ENCODE measurements at regions not wholly inside any gene's neighbourhood (a gene's known extent, or its start where the extent isn't known, plus 50 kb on each side); places are given as distances from the start of the nearest gene placed in this dataset.
A peak's percentile ranks its signal among the peaks of the same experiment; 100 is the strongest.

GRCh38 chr7:131747658-131748232, 191.3 kb upstream of the PODXL start:
- H3K9me3 ChIP-seq (ENCODE audit: control insufficient read depth, low read length): no peaks in the 10 kb centered on the region
- no peak overlapping the region for H3K27ac ChIP-seq (ENCODE audit: low read length)
- H3K4me1 ChIP-seq (ENCODE audit: control insufficient read depth, insufficient read depth, low read length): no peaks in the 10 kb centered on the region
- H3K27me3 ChIP-seq (ENCODE audit: control insufficient read depth, insufficient read depth): no peaks in the 10 kb centered on the region
- no peak for ATAC-seq
- H3K4me3 ChIP-seq (ENCODE audit: low read length): no peak overlapping the region
- 31% methylated on average over 3 of the region's 3 CpGs for WGBS
- no peak for DNase-seq
- intact Hi-C loops (cut with DNase I): no loop called here

DNA sequence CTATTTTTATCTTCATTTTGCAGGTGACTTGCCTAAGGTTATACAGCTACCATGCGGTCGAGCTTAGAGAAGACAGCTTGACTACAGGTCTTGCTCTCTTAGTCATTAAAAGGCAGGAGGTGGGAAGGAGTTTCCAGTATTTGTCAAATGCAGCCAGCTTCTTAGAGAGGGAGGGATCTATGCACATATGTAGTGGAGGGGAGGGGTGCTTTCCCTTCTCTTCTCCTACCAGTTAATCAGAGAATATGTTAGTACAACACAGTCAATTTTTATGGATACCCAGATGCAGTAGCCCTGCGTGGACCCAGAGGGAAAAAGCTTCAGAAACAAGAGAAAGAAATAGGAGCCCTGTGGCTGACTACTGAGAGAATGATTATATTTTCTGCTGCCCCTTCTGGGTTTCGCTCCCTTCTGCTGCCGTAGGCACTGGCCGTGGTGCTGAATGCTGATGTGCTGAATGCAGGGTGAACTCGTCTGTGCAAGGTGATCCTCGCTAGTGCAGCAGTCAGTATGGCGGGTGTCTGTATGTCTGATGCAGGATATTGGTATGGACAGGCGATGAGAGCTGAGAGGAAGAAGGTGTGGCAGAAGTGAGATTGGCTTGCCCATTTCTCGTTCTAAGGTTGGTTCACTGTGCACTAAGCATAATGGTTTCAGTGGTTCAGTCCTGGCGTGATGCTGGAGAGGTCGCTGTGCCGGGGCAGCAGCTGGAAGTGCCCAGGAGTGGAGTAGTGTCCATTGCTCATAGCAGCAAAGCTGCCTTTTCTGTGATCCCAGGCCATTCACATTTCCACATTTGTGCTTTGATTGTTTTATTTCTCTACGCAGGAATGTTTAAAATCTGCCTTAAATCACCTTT, 189.2 kb upstream of the PODXL start:
- peak; percentile 32 to 75 (median 59) for DNase-seq

GRCh38 chr7:131741446-131741845, 185.0 kb upstream of the PODXL start:
- ATAC-seq (no peak), DNase-seq (no peak)
- WGBS: 70% methylated on average over 4 of the region's 4 CpGs
- Histone ChIP-seq H3K27ac (ENCODE audit: low read length) (no peak overlapping the region), H3K27me3 (ENCODE audit: control insufficient read depth, insufficient read depth) (no peaks in the 10 kb centered on the region), H3K9me3 (ENCODE audit: control insufficient read depth, low read length) (no peaks in the 10 kb centered on the region), H3K4me1 (ENCODE audit: control insufficient read depth, insufficient read depth, low read length) (no peaks in the 10 kb centered on the region), H3K4me3 (ENCODE audit: low read length) (no peak overlapping the region)
- intact Hi-C loops (cut with DNase I): no loop called here

More for the DNA sequence above, 189.2 kb upstream of the PODXL start:
- Histone ChIP-seq H3K27ac (ENCODE audit: low read length) (no peak overlapping the region), H3K27me3 (ENCODE audit: control insufficient read depth, insufficient read depth) (no peaks in the 10 kb centered on the region), H3K9me3 (ENCODE audit: control insufficient read depth, low read length) (no peaks in the 10 kb centered on the region), H3K4me1 (ENCODE audit: control insufficient read depth, insufficient read depth, low read length) (no peaks in the 10 kb centered on the region), H3K4me3 (ENCODE audit: low read length) (no peak overlapping the region)
- ATAC-seq: peak in 1 of 2 donors; percentile 34
- intact Hi-C loops (cut with DNase I): no loop called here
- WGBS: 42% methylated on average over 15 of the region's 15 CpGs

- 60% methylated on average over 25 of the region's 25 CpGs for WGBS
- Histone ChIP-seq H3K4me1 (ENCODE audit: control insufficient read depth, insufficient read depth, low read length) (no peaks in the 10 kb centered on the region), H3K27me3 (ENCODE audit: control insufficient read depth, insufficient read depth) (no peaks in the 10 kb centered on the region), H3K9me3 (ENCODE audit: control insufficient read depth, low read length) (no peaks in the 10 kb centered on the region), H3K27ac (ENCODE audit: low read length) (no peak overlapping the region), H3K4me3 (ENCODE audit: low read length) (no peak overlapping the region)
- DNase-seq (no peak), ATAC-seq (no peak)
- intact Hi-C loops (cut with DNase I): no loop called here
Observed at GRCh38 chr7:131737746-131738465, 181.5 kb upstream of the PODXL start.

DNA sequence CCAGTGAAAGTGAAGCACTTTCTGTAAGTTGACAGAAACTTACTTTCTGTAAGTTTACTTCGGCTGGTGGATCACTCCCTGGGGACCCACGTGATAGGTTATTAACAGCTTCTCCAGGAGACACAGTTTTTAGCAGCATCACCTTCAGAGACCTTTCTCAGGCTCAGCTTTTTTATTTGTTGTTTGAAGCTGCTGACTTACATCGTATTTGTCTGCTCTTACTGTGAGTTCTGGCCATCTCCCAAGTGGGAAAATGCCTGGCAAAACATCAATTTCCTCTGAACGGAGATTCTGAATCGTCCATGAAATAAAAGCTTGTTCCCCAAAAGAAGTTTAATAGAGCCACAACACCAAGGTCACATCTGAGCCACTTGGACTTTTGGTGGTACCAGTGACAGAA, 178.7 kb upstream of the PODXL start:
- H3K4me1 ChIP-seq (ENCODE audit: control insufficient read depth, insufficient read depth, low read length): no peaks in the 10 kb centered on the region
- H3K27ac ChIP-seq (ENCODE audit: low read length): no peak overlapping the region
- intact Hi-C loops (cut with DNase I): no loop called here
- DNase-seq: no peak
- H3K27me3 ChIP-seq (ENCODE audit: control insufficient read depth, insufficient read depth): no peaks in the 10 kb centered on the region
- no peaks in the 10 kb centered on the region for H3K9me3 ChIP-seq (ENCODE audit: control insufficient read depth, low read length)
- ATAC-seq: no peak
- H3K4me3 ChIP-seq (ENCODE audit: low read length): no peak overlapping the region
- 32% methylated on average over 5 of the region's 5 CpGs for WGBS

GRCh38 chr7:131733604-131734003, 177.2 kb upstream of the PODXL start:
- Histone ChIP-seq H3K4me1 (ENCODE audit: control insufficient read depth, insufficient read depth, low read length) (no peaks in the 10 kb centered on the region), H3K27ac (ENCODE audit: low read length) (no peak overlapping the region), H3K4me3 (ENCODE audit: low read length) (no peak overlapping the region), H3K9me3 (ENCODE audit: control insufficient read depth, low read length) (no peaks in the 10 kb centered on the region), H3K27me3 (ENCODE audit: control insufficient read depth, insufficient read depth) (no peaks in the 10 kb centered on the region)
- ATAC-seq (no peak), DNase-seq (no peak)
- 78% methylated on average over 6 of the region's 6 CpGs for WGBS
- intact Hi-C loops (cut with DNase I): no loop called here

GRCh38 chr7:131727189-131727588, 170.8 kb upstream of the PODXL start:
- intact Hi-C loops (cut with DNase I): no loop called here
- no peaks in the 10 kb centered on the region for H3K9me3 ChIP-seq (ENCODE audit: control insufficient read depth, low read length)
- DNase-seq: no peak
- no peaks in the 10 kb centered on the region for H3K4me1 ChIP-seq (ENCODE audit: control insufficient read depth, insufficient read depth, low read length)
- no peaks in the 10 kb centered on the region for H3K27me3 ChIP-seq (ENCODE audit: control insufficient read depth, insufficient read depth)
- no peak overlapping the region for H3K4me3 ChIP-seq (ENCODE audit: low read length)
- WGBS: 87% methylated on average over 2 of the region's 2 CpGs
- no peak overlapping the region for H3K27ac ChIP-seq (ENCODE audit: low read length)
- no peak for ATAC-seq

DNA sequence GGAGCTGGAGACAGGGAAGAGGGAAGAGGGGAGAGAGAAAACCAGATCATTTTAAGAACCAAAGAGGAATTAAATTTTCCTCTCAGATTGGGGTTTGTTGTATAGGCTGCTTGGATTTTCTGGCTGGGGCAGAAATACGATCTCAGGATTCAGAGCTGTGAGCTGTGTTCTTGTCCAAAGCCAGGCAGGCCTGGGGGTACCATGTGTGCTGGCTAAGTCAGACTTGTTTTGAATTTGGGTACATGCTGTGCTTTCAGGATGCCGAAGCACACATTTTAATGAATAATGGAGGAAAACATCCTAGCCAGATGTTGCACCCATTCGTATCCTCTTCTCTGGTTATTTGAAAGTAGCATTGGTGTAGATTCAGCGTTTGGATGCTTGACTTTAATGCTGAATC, 170.3 kb upstream of the PODXL start:
- no peaks in the 10 kb centered on the region for H3K4me1 ChIP-seq (ENCODE audit: control insufficient read depth, insufficient read depth, low read length)
- no peaks in the 10 kb centered on the region for H3K9me3 ChIP-seq (ENCODE audit: control insufficient read depth, low read length)
- no peak overlapping the region for H3K27ac ChIP-seq (ENCODE audit: low read length)
- no peaks in the 10 kb centered on the region for H3K27me3 ChIP-seq (ENCODE audit: control insufficient read depth, insufficient read depth)
- intact Hi-C loops (cut with DNase I): no loop called here
- WGBS: 77% methylated on average over 4 of the region's 4 CpGs
- no peak overlapping the region for H3K4me3 ChIP-seq (ENCODE audit: low read length)
- no peak for DNase-seq
- ATAC-seq: no peak

DNA sequence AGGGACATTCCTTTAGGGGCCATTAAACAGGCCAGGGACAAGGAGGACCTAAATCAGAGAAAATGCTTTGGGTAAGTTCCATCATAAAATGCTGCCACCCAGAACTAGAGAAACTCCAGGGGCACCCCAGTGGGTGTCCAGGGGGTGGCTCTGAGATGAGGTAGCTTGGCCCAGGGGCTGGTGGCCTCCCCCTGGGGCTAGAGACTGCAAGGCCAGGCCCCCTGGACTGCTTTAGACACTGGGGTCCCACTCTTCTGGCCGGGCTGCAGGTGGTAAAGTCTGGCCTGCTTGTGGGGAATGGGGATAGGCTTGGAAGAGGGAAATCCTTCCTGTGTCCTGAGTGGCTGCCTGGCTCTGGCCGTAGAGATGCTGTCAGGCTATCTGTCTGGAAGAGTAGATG, 169.6 kb upstream of the PODXL start:
- H3K4me3 ChIP-seq (ENCODE audit: low read length): no peak overlapping the region
- H3K9me3 ChIP-seq (ENCODE audit: control insufficient read depth, low read length): no peaks in the 10 kb centered on the region
- 59% methylated on average over 2 of the region's 2 CpGs for WGBS
- intact Hi-C loops (cut with DNase I): no loop called here
- ATAC-seq: no peak
- H3K4me1 ChIP-seq (ENCODE audit: control insufficient read depth, insufficient read depth, low read length): no peaks in the 10 kb centered on the region
- H3K27me3 ChIP-seq (ENCODE audit: control insufficient read depth, insufficient read depth): no peaks in the 10 kb centered on the region
- DNase-seq: no peak
- H3K27ac ChIP-seq (ENCODE audit: low read length): no peak overlapping the region

- H3K9me3 ChIP-seq (ENCODE audit: control insufficient read depth, low read length): no peaks in the 10 kb centered on the region
- H3K4me3 ChIP-seq (ENCODE audit: low read length): no peak overlapping the region
- intact Hi-C loops (cut with DNase I): no loop called here
- WGBS: 87% methylated on average over 4 of the region's 4 CpGs
- no peak for ATAC-seq
- no peaks in the 10 kb centered on the region for H3K27me3 ChIP-seq (ENCODE audit: control insufficient read depth, insufficient read depth)
- no peaks in the 10 kb centered on the region for H3K4me1 ChIP-seq (ENCODE audit: control insufficient read depth, insufficient read depth, low read length)
- no peak for DNase-seq
- no peak overlapping the region for H3K27ac ChIP-seq (ENCODE audit: low read length)
Observed at GRCh38 chr7:131724776-131725345, 168.4 kb upstream of the PODXL start.

DNA sequence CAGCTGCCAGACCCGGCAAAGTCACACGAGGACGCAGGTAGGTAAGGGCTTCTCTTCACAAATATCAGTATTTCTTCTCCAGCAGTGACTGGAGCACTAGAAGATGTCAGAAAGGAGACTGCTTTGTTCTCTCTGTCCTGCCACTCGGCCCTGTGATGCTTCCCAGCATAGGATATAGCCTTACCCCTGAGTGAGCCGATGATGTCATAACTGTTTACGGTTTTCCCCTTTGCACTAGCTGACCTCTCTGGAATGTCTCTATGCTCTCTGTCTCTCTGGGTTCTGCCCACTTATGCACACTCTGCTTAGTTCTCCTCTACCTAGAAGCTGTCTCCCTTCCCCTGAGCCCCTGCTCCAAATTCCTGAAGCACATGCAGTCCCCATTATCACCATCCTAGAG, 167.5 kb upstream of the PODXL start:
- no peak for DNase-seq
- no peak for ATAC-seq

More for the DNA sequence above, 167.5 kb upstream of the PODXL start:
- WGBS: 46% methylated on average over 6 of the region's 6 CpGs
- intact Hi-C loops (cut with DNase I): no loop called here
- Histone ChIP-seq H3K27me3 (ENCODE audit: control insufficient read depth, insufficient read depth) (no peaks in the 10 kb centered on the region), H3K4me1 (ENCODE audit: control insufficient read depth, insufficient read depth, low read length) (no peaks in the 10 kb centered on the region), H3K4me3 (ENCODE audit: low read length) (no peak overlapping the region), H3K9me3 (ENCODE audit: control insufficient read depth, low read length) (no peaks in the 10 kb centered on the region), H3K27ac (ENCODE audit: low read length) (no peak overlapping the region)

Data from right cardiac atrium (tissue), 5 donors.